ENCODE measurements at regions not wholly inside any gene's neighbourhood (a gene's known extent, or its start where the extent isn't known, plus 50 kb on each side); places are given as distances from the start of the nearest gene placed in this dataset.

- Histone ChIP-seq H3K27ac (ENCODE audit: insufficient read depth, low read length, poor library complexity, severe bottlenecking) (no peak overlapping the region), H3K27me3 (ENCODE audit: control insufficient read depth, insufficient read depth, low read length) (no peaks in the 10 kb centered on the region), H3K4me1 (ENCODE audit: control insufficient read depth, insufficient read depth, low read length, poor library complexity, severe bottlenecking) (no peaks in the 10 kb centered on the region), H3K4me3 (ENCODE audit: low read depth, low read length) (no peak overlapping the region), H3K36me3 (ENCODE audit: control insufficient read depth, insufficient read depth, low read length) (no peaks in the 10 kb centered on the region), H3K9me3 (ENCODE audit: control insufficient read depth in 2 of 2, low read length in 2 of 2) (no peaks in the 10 kb centered on the region)
- Mint-ChIP-seq H3K36me3 (no peaks in the 10 kb centered on the region), H3K27me3 (no peaks in the 10 kb centered on the region), H3K4me3 (no peak overlapping the region), H3K4me1 (no peaks in the 10 kb centered on the region), H3K9me3 (peaks cover 5 to 11% (median 7%) of the 10 kb centered on the region in 7 donors), H3K27ac (no peak overlapping the region)
- ATAC-seq (ENCODE audit: low read depth in 2 of 2) (no peak), DNase-seq (no peak)
Measured at GRCh38 chr13:85663856-85664255, 135.4 kb downstream of the SLITRK6 start.

GRCh38 chr13:85662186-85662585 is 137.0 kb downstream of the SLITRK6 start:
- peaks cover 4 to 11% (median 7%) of the 10 kb centered on the region in 7 donors for H3K9me3 Mint-ChIP-seq
- no peak for ATAC-seq (ENCODE audit: low read depth in 2 of 2)
- no peaks in the 10 kb centered on the region for H3K36me3 Mint-ChIP-seq

GRCh38 chr13:85661675-85662074 is 137.5 kb downstream of the SLITRK6 start:
- no peak overlapping the region for H3K4me3 Mint-ChIP-seq
- no peaks in the 10 kb centered on the region for H3K4me1 Mint-ChIP-seq
- H3K9me3 ChIP-seq (ENCODE audit: control insufficient read depth in 2 of 2, low read length in 2 of 2), result no peaks in the 10 kb centered on the region
- H3K36me3 Mint-ChIP-seq, result no peaks in the 10 kb centered on the region
- no peak overlapping the region for H3K4me3 ChIP-seq (ENCODE audit: low read depth, low read length)
- H3K27me3 ChIP-seq (ENCODE audit: control insufficient read depth, insufficient read depth, low read length), result no peaks in the 10 kb centered on the region
- peaks cover 4 to 13% (median 6%) of the 10 kb centered on the region in 7 donors for H3K9me3 Mint-ChIP-seq
- no peaks in the 10 kb centered on the region for H3K27me3 Mint-ChIP-seq
- no peak overlapping the region for H3K27ac Mint-ChIP-seq
- H3K4me1 ChIP-seq (ENCODE audit: control insufficient read depth, insufficient read depth, low read length, poor library complexity, severe bottlenecking), result no peaks in the 10 kb centered on the region
- no peaks in the 10 kb centered on the region for H3K36me3 ChIP-seq (ENCODE audit: control insufficient read depth, insufficient read depth, low read length)
- no peak overlapping the region for H3K27ac ChIP-seq (ENCODE audit: insufficient read depth, low read length, poor library complexity, severe bottlenecking)
- no peak for ATAC-seq (ENCODE audit: low read depth in 2 of 2)
- no peak for DNase-seq

More at GRCh38 chr13:85662186-85662585, 137.0 kb downstream of the SLITRK6 start:
- Histone ChIP-seq H3K4me3 (ENCODE audit: low read depth, low read length) (no peak overlapping the region), H3K4me1 (ENCODE audit: control insufficient read depth, insufficient read depth, low read length, poor library complexity, severe bottlenecking) (no peaks in the 10 kb centered on the region), H3K27me3 (ENCODE audit: control insufficient read depth, insufficient read depth, low read length) (no peaks in the 10 kb centered on the region), H3K9me3 (ENCODE audit: control insufficient read depth in 2 of 2, low read length in 2 of 2) (no peaks in the 10 kb centered on the region), H3K36me3 (ENCODE audit: control insufficient read depth, insufficient read depth, low read length) (no peaks in the 10 kb centered on the region), H3K27ac (ENCODE audit: insufficient read depth, low read length, poor library complexity, severe bottlenecking) (no peak overlapping the region)
- no peak for DNase-seq
- Mint-ChIP-seq H3K27me3 (no peaks in the 10 kb centered on the region), H3K4me1 (no peaks in the 10 kb centered on the region), H3K27ac (no peak overlapping the region), H3K4me3 (no peak overlapping the region)

- ATAC-seq (ENCODE audit: low read depth in 2 of 2) (no peak), DNase-seq (no peak)
- Histone ChIP-seq H3K27ac (ENCODE audit: insufficient read depth, low read length, poor library complexity, severe bottlenecking) (no peak overlapping the region), H3K27me3 (ENCODE audit: control insufficient read depth, insufficient read depth, low read length) (no peaks in the 10 kb centered on the region), H3K9me3 (ENCODE audit: control insufficient read depth in 2 of 2, low read length in 2 of 2) (no peaks in the 10 kb centered on the region), H3K36me3 (ENCODE audit: control insufficient read depth, insufficient read depth, low read length) (no peaks in the 10 kb centered on the region), H3K4me1 (ENCODE audit: control insufficient read depth, insufficient read depth, low read length, poor library complexity, severe bottlenecking) (no peaks in the 10 kb centered on the region), H3K4me3 (ENCODE audit: low read depth, low read length) (no peak overlapping the region)
- H3K4me3 Mint-ChIP-seq, result no peak overlapping the region
- H3K27ac Mint-ChIP-seq, result no peak overlapping the region
- peaks cover 3 to 13% (median 5%) of the 10 kb centered on the region in 7 donors for H3K9me3 Mint-ChIP-seq
- H3K4me1 Mint-ChIP-seq, result no peaks in the 10 kb centered on the region
- no peaks in the 10 kb centered on the region for H3K36me3 Mint-ChIP-seq
- no peaks in the 10 kb centered on the region for H3K27me3 Mint-ChIP-seq
Measured at GRCh38 chr13:85659493-85659892, 139.7 kb downstream of the SLITRK6 start.

- Mint-ChIP-seq H3K4me3 (no peak overlapping the region), H3K4me1 (no peaks in the 10 kb centered on the region), H3K27me3 (no peaks in the 10 kb centered on the region), H3K36me3 (no peaks in the 10 kb centered on the region), H3K27ac (no peak overlapping the region), H3K9me3 (peaks cover 3 to 12% (median 5%) of the 10 kb centered on the region in 7 donors)
- Histone ChIP-seq H3K4me3 (ENCODE audit: low read depth, low read length) (no peak overlapping the region), H3K27me3 (ENCODE audit: control insufficient read depth, insufficient read depth, low read length) (no peaks in the 10 kb centered on the region), H3K4me1 (ENCODE audit: control insufficient read depth, insufficient read depth, low read length, poor library complexity, severe bottlenecking) (no peaks in the 10 kb centered on the region), H3K36me3 (ENCODE audit: control insufficient read depth, insufficient read depth, low read length) (no peaks in the 10 kb centered on the region), H3K27ac (ENCODE audit: insufficient read depth, low read length, poor library complexity, severe bottlenecking) (no peak overlapping the region), H3K9me3 (ENCODE audit: control insufficient read depth in 2 of 2, low read length in 2 of 2) (no peaks in the 10 kb centered on the region)
- no peak for DNase-seq
- ATAC-seq (ENCODE audit: low read depth in 2 of 2), result no peak
Measured at GRCh38 chr13:85657942-85658341, 141.3 kb downstream of the SLITRK6 start.

- Mint-ChIP-seq H3K9me3 (peaks cover 0 to 14% (median 6%) of the 10 kb centered on the region in 7 donors), H3K4me1 (no peaks in the 10 kb centered on the region), H3K36me3 (no peaks in the 10 kb centered on the region), H3K27ac (no peak overlapping the region), H3K27me3 (no peaks in the 10 kb centered on the region), H3K4me3 (no peak overlapping the region)
- no peak for DNase-seq
- Histone ChIP-seq H3K4me3 (ENCODE audit: low read depth, low read length) (no peak overlapping the region), H3K36me3 (ENCODE audit: control insufficient read depth, insufficient read depth, low read length) (no peaks in the 10 kb centered on the region), H3K9me3 (ENCODE audit: control insufficient read depth in 2 of 2, low read length in 2 of 2) (no peaks in the 10 kb centered on the region), H3K27ac (ENCODE audit: insufficient read depth, low read length, poor library complexity, severe bottlenecking) (no peak overlapping the region), H3K4me1 (ENCODE audit: control insufficient read depth, insufficient read depth, low read length, poor library complexity, severe bottlenecking) (no peaks in the 10 kb centered on the region), H3K27me3 (ENCODE audit: control insufficient read depth, insufficient read depth, low read length) (no peaks in the 10 kb centered on the region)
- ATAC-seq (ENCODE audit: low read depth in 2 of 2), result no peak
Measured at GRCh38 chr13:85655040-85655439, 144.2 kb downstream of the SLITRK6 start.

- Mint-ChIP-seq H3K9me3 (peaks cover 0 to 14% (median 6%) of the 10 kb centered on the region in 7 donors), H3K36me3 (no peaks in the 10 kb centered on the region), H3K27me3 (no peaks in the 10 kb centered on the region), H3K27ac (no peak overlapping the region), H3K4me1 (no peaks in the 10 kb centered on the region), H3K4me3 (no peak overlapping the region)
- no peak overlapping the region for H3K27ac ChIP-seq (ENCODE audit: insufficient read depth, low read length, poor library complexity, severe bottlenecking)
- H3K9me3 ChIP-seq (ENCODE audit: control insufficient read depth in 2 of 2, low read length in 2 of 2), result no peaks in the 10 kb centered on the region
- DNase-seq (no peak), ATAC-seq (ENCODE audit: low read depth in 2 of 2) (no peak)
- H3K36me3 ChIP-seq (ENCODE audit: control insufficient read depth, insufficient read depth, low read length), result no peaks in the 10 kb centered on the region
- no peak overlapping the region for H3K4me3 ChIP-seq (ENCODE audit: low read depth, low read length)
- H3K27me3 ChIP-seq (ENCODE audit: control insufficient read depth, insufficient read depth, low read length), result no peaks in the 10 kb centered on the region
- no peaks in the 10 kb centered on the region for H3K4me1 ChIP-seq (ENCODE audit: control insufficient read depth, insufficient read depth, low read length, poor library complexity, severe bottlenecking)
Measured at GRCh38 chr13:85654227-85654626, 145.0 kb downstream of the SLITRK6 start.

- ATAC-seq (ENCODE audit: low read depth in 2 of 2) (no peak), DNase-seq (no peak)
- Mint-ChIP-seq H3K4me3 (no peak overlapping the region), H3K27me3 (no peaks in the 10 kb centered on the region), H3K36me3 (no peaks in the 10 kb centered on the region), H3K9me3 (peaks cover 0 to 14% (median 6%) of the 10 kb centered on the region in 7 donors), H3K4me1 (no peaks in the 10 kb centered on the region), H3K27ac (no peak overlapping the region)
- Histone ChIP-seq H3K27me3 (ENCODE audit: control insufficient read depth, insufficient read depth, low read length) (no peaks in the 10 kb centered on the region), H3K36me3 (ENCODE audit: control insufficient read depth, insufficient read depth, low read length) (no peaks in the 10 kb centered on the region), H3K9me3 (ENCODE audit: control insufficient read depth in 2 of 2, low read length in 2 of 2) (no peaks in the 10 kb centered on the region), H3K4me3 (ENCODE audit: low read depth, low read length) (no peak overlapping the region), H3K27ac (ENCODE audit: insufficient read depth, low read length, poor library complexity, severe bottlenecking) (no peak overlapping the region), H3K4me1 (ENCODE audit: control insufficient read depth, insufficient read depth, low read length, poor library complexity, severe bottlenecking) (no peaks in the 10 kb centered on the region)
Measured at GRCh38 chr13:85653681-85654080, 145.5 kb downstream of the SLITRK6 start.
